Caco-2 (cell line): ENCODE measurements at regions not wholly inside any gene's neighbourhood (a gene's known extent, or its start where the extent isn't known, plus 50 kb on each side); places are given as distances from the start of the nearest gene placed in this dataset.

Experiments used
- BruUV-seq: library from RNA; stranded (reverse); fragments of 400-500 nt; replicated peaks from 2 replicates; lab custom pipeline; 2021; lab: Mats Ljungman, UMichigan
- CTCF ChIA-PET: fragments of 300-600 bp; sonication (Branson Sonifier 250); formaldehyde crosslinking; loops from one replicate; lab custom pipeline; 2022; ENCODE audit warnings: antibody characterized with exemption; lab: Charles Lee
- POLR2A ChIA-PET: fragments of 300-600 bp; sonication (Branson Sonifier 250); formaldehyde crosslinking; loops from one replicate; lab custom pipeline; 2022; ENCODE audit warnings: antibody characterized with exemption; lab: Charles Lee
- DNase-seq, 2 experiments: peaks; one replicate each; pipeline versions ENCODE4 v3.0.0 to v3.0.0-alpha.2; 2020 to 2022
- H3K27me3 ChIP-seq: replicated peaks from 2 replicates; pipeline ENCODE4 v1.6.0; 2011; ENCODE audit warnings: low read length; ENCODE audit not compliant: control insufficient read depth, insufficient read depth
- H3K36me3 ChIP-seq: 2 replicates; pipeline ENCODE4 v1.5.1; 2011; ENCODE audit warnings: low read length; ENCODE audit not compliant: control insufficient read depth, insufficient read depth
- H3K4me1 ChIP-seq: fragments of 250-450 bp; sonication (Bioruptor Pico); 2 replicates; pipeline ENCODE4 v1.5.1; 2020; ENCODE audit warnings: mild to moderate bottlenecking
- H3K4me3 ChIP-seq: 2 replicates; pipeline ENCODE4 v1.5.1; 2011; ENCODE audit warnings: low read depth, mild to moderate bottlenecking, control low read depth, low read length
- H3K9me3 ChIP-seq: fragments of 250-450 bp; sonication (Bioruptor Pico); 2 replicates; pipeline ENCODE4 v1.5.1; 2020; ENCODE audit warnings: mild to moderate bottlenecking, moderate library complexity
- H3K27ac Mint-ChIP-seq: one replicate; pipeline ENCODE4 v1.8.0; 2022; ENCODE audit warnings: mixed read lengths; ENCODE audit not compliant: unreplicated experiment
- H3K27me3 Mint-ChIP-seq: one replicate; pipeline ENCODE4 v1.8.0; 2022; ENCODE audit warnings: mixed read lengths; ENCODE audit not compliant: insufficient read depth, unreplicated experiment
- H3K36me3 Mint-ChIP-seq: one replicate; pipeline ENCODE4 v1.8.0; 2022; ENCODE audit warnings: mild to moderate bottlenecking, mixed read lengths; ENCODE audit not compliant: insufficient read depth, unreplicated experiment
- H3K4me1 Mint-ChIP-seq: one replicate; pipeline ENCODE4 v1.8.0; 2022; ENCODE audit warnings: low read depth, mixed read lengths; ENCODE audit not compliant: unreplicated experiment
- H3K4me3 Mint-ChIP-seq: one replicate; pipeline ENCODE4 v1.8.0; 2022; ENCODE audit warnings: mild to moderate bottlenecking, moderate library complexity, mixed read lengths; ENCODE audit not compliant: unreplicated experiment
- H3K9me3 Mint-ChIP-seq: one replicate; pipeline ENCODE4 v1.8.0; 2022; ENCODE audit warnings: mixed read lengths; ENCODE audit not compliant: unreplicated experiment
- CTCF ChIP-seq, 2 experiments: fragments of 200-600 bp in 1 of 2; IDR thresholded peaks; 1 replicate in 1 of 2; 2 replicates in 1 of 2; pipeline versions ENCODE4 v1.5.1 to v1.8.0; 2011 to 2022; ENCODE audit warnings: antibody characterized with exemption in 1 of 2, control low read depth in 1 of 2, inconsistent platforms in 1 of 2, low read depth in 1 of 2, low read length in 1 of 2, mild to moderate bottlenecking in 1 of 2, moderate library complexity in 1 of 2; ENCODE audit not compliant: insufficient read depth in 1 of 2, severe bottlenecking in 1 of 2, unreplicated experiment in 1 of 2
- intact Hi-C: fragments of 100-400 bp; cut with micrococcal nuclease; formaldehyde crosslinking; loops from one replicate; pipeline ENCODE4 v1.10.0; 2022; ENCODE audit not compliant: unreplicated experiment

GRCh38 chr1:116201911-116202310 is 90.7 kb downstream of the MAB21L3 start:
- H3K27me3 ChIP-seq: no peaks in the 10 kb centered on the region
- Mint-ChIP-seq H3K9me3 (peaks cover 8% of the 10 kb centered on the region), H3K4me1 (no peaks in the 10 kb centered on the region), H3K27me3 (peaks cover 4% of the 10 kb centered on the region), H3K4me3 (no peak overlapping the region), H3K36me3 (no peaks in the 10 kb centered on the region), H3K27ac (no peak overlapping the region)
- no peaks in the 10 kb centered on the region for H3K9me3 ChIP-seq
- intact Hi-C loops: no loop called here
- no peak for TF ChIP-seq CTCF (IDR thresholded peaks at IDR 0.05; ENCODE audit: insufficient read depth in 1 of 2, low read depth in 1 of 2, low read length in 1 of 2, severe bottlenecking in 1 of 2, unreplicated experiment in 1 of 2)
- ChIA-PET POLR2A (no interaction called here), CTCF (no interaction called here)
- no peak overlapping the region for H3K4me3 ChIP-seq
- BruUV-seq: no TSS peak
- no peak for DNase-seq
- no peaks in the 10 kb centered on the region for H3K4me1 ChIP-seq
- H3K36me3 ChIP-seq: no peaks in the 10 kb centered on the region

- ChIA-PET POLR2A (no interaction called here), CTCF (no interaction called here)
- Mint-ChIP-seq H3K4me1 (no peaks in the 10 kb centered on the region), H3K4me3 (no peak overlapping the region), H3K27ac (no peak overlapping the region), H3K36me3 (no peaks in the 10 kb centered on the region), H3K9me3 (peaks cover 8% of the 10 kb centered on the region), H3K27me3 (peaks cover 4% of the 10 kb centered on the region)
- H3K4me3 ChIP-seq: no peak overlapping the region
- H3K4me1 ChIP-seq: no peaks in the 10 kb centered on the region
- no peaks in the 10 kb centered on the region for H3K9me3 ChIP-seq
- no peaks in the 10 kb centered on the region for H3K36me3 ChIP-seq
- intact Hi-C loops: no loop called here
- TF ChIP-seq CTCF (IDR thresholded peaks at IDR 0.05; ENCODE audit: insufficient read depth in 1 of 2, low read depth in 1 of 2, low read length in 1 of 2, severe bottlenecking in 1 of 2, unreplicated experiment in 1 of 2): no peak
- DNase-seq: no peak
- no TSS peak for BruUV-seq
- no peaks in the 10 kb centered on the region for H3K27me3 ChIP-seq
These were observed 92.1 kb downstream of the MAB21L3 start for GRCh38 chr1:116203181-116203723.

GRCh38 chr1:116203920-116204319 is 92.7 kb downstream of the MAB21L3 start:
- H3K27me3 ChIP-seq: no peaks in the 10 kb centered on the region

More at GRCh38 chr1:116203920-116204319, 92.7 kb downstream of the MAB21L3 start:
- CTCF ChIA-PET: no interaction called here
- Mint-ChIP-seq H3K4me3 (no peak overlapping the region), H3K36me3 (no peaks in the 10 kb centered on the region), H3K4me1 (no peaks in the 10 kb centered on the region), H3K27ac (no peak overlapping the region), H3K27me3 (peaks cover 4% of the 10 kb centered on the region), H3K9me3 (peaks cover 8% of the 10 kb centered on the region)
- no TSS peak for BruUV-seq
- no peaks in the 10 kb centered on the region for H3K4me1 ChIP-seq
- TF ChIP-seq CTCF (IDR thresholded peaks at IDR 0.05; ENCODE audit: insufficient read depth in 1 of 2, low read depth in 1 of 2, low read length in 1 of 2, severe bottlenecking in 1 of 2, unreplicated experiment in 1 of 2): no peak
- no peaks in the 10 kb centered on the region for H3K36me3 ChIP-seq
- H3K4me3 ChIP-seq: no peak overlapping the region
- DNase-seq: no peak
- POLR2A ChIA-PET: no interaction called here
- intact Hi-C loops: no loop called here
- H3K9me3 ChIP-seq: no peaks in the 10 kb centered on the region
